Gastroesophageal sphincter (tissue), 4 donors: ENCODE measurements at regions not wholly inside any gene's neighbourhood (a gene's known extent, or its start where the extent isn't known, plus 50 kb on each side); places are given as distances from the start of the nearest gene placed in this dataset.
"Not testable (repeated sequence)": the region's sequence is repeated elsewhere in the genome, so short reads cannot be mapped to it uniquely, and the experiment has no call there.

Experiments
- ATAC-seq: fragments of 150-250 bp; one replicate; pipeline ENCODE4 v1.9.1; 2016; ENCODE audit warnings: mild to moderate bottlenecking, moderate library complexity
- H3K27ac ChIP-seq, 4 donors: fragments of 200-600 bp; sonication (generic) in 3 of 4; 1 replicate in 3 of 4; 2 replicates in 1 of 4; pipeline ENCODE4 v1.5.1; 2016 to 2019
- H3K27me3 ChIP-seq: fragments of 200-600 bp; sonication (generic); one replicate; pipeline ENCODE4 v1.5.1; 2019
- H3K36me3 ChIP-seq, 2 donors: fragments of 200-600 bp; sonication (generic); one replicate each; pipeline ENCODE4 v1.5.1; 2019; ENCODE audit warnings: control low read depth in 1 of 2
- H3K4me1 ChIP-seq, 3 donors: fragments of 200-600 bp; sonication (generic); 1 replicate in 2 of 3; 2 replicates in 1 of 3; pipeline ENCODE4 v1.5.1; 2016 to 2019; ENCODE audit warnings: control low read depth in 2 of 3
- H3K4me3 ChIP-seq, 2 donors: fragments of 200-600 bp; sonication (generic); one replicate each; pipeline ENCODE4 v1.5.1; 2019; ENCODE audit warnings: mild to moderate bottlenecking in 1 of 2, moderate library complexity in 1 of 2
- H3K9me3 ChIP-seq, 3 donors: fragments of 200-600 bp; sonication (generic); one replicate each; pipeline ENCODE4 v1.5.1; 2017 to 2019; ENCODE audit warnings: control low read depth in 2 of 3
- CTCF ChIP-seq, 4 experiments: fragments of 200-600 bp in 2 of 4; fragments of 450-650 bp in 2 of 4; sonication (generic) in 1 of 4; IDR thresholded peaks; one replicate each; pipeline ENCODE4 v1.5.1; 2017 to 2019; ENCODE audit warnings: antibody characterized with exemption in 4 of 4, mild to moderate bottlenecking in 2 of 4, moderate library complexity in 2 of 4
- EP300 ChIP-seq: sonication (generic); formaldehyde crosslinking; IDR thresholded peaks from one replicate; pipeline ENCODE4 v1.6.1; 2017; ENCODE audit warnings: antibody characterized with exemption, mild to moderate bottlenecking
- POLR2A ChIP-seq, 2 donors: fragments of 450-650 bp; IDR thresholded peaks; one replicate each; pipeline ENCODE4 v1.6.1; 2017; ENCODE audit warnings: antibody characterized with exemption in 2 of 2, mild to moderate bottlenecking in 2 of 2, moderate library complexity in 1 of 2
- POLR2AphosphoS5 ChIP-seq: sonication (generic); formaldehyde crosslinking; IDR thresholded peaks from one replicate; pipeline ENCODE4 v1.6.1; 2017; ENCODE audit warnings: antibody characterized with exemption
- WGBS, 2 donors: methylation state at CpG; one replicate each; pipeline ENCODE4 v1.1.5; 2018; ENCODE audit warnings: low coverage in 1 of 2; 5-methylcytosine and 5-hydroxymethylcytosine counted together

- no peak for TF ChIP-seq EP300
- TF ChIP-seq CTCF (IDR thresholded peaks at IDR 0.05), result no peak
- no peak for TF ChIP-seq POLR2AphosphoS5
- TF ChIP-seq POLR2A (IDR thresholded peaks at IDR 0.05), result no peak
- Histone ChIP-seq H3K27me3 (no peaks in the 10 kb centered on the region), H3K27ac (no peak overlapping the region), H3K9me3 (no peaks in the 10 kb centered on the region), H3K36me3 (no peaks in the 10 kb centered on the region), H3K4me3 (no peak overlapping the region), H3K4me1 (peaks cover 0 to 6% (median 0%) of the 10 kb centered on the region in 3 donors)
- no peak for ATAC-seq
- WGBS, 2 donors, result 69% methylated on average over 1 of the region's 1 CpG; no CpG with 5 or more reads in 1 of the 2 donors
Observed at GRCh38 chr9:25808554-25808953, 130.3 kb upstream of the TUSC1 start.

- TF ChIP-seq POLR2AphosphoS5, result no peak
- no peak for TF ChIP-seq CTCF (IDR thresholded peaks at IDR 0.05)
- no peak for TF ChIP-seq EP300
- no peak for TF ChIP-seq POLR2A (IDR thresholded peaks at IDR 0.05)
- ATAC-seq, result no peak
- H3K4me3 ChIP-seq, result no peak overlapping the region
- H3K36me3 ChIP-seq, result no peaks in the 10 kb centered on the region
- H3K4me1 ChIP-seq, result peaks cover 0 to 6% (median 0%) of the 10 kb centered on the region in 3 donors
- no peaks in the 10 kb centered on the region for H3K27me3 ChIP-seq
- no peak overlapping the region for H3K27ac ChIP-seq
- H3K9me3 ChIP-seq, result no peaks in the 10 kb centered on the region
Observed at GRCh38 chr9:25804856-25805255, 126.6 kb upstream of the TUSC1 start.

GRCh38 chr9:25801989-25802388, 123.7 kb upstream of the TUSC1 start:
- H3K27ac ChIP-seq, ATAC-seq, H3K4me1 ChIP-seq, H3K4me3 ChIP-seq, H3K36me3 ChIP-seq, H3K9me3 ChIP-seq, H3K27me3 ChIP-seq: not testable (repeated sequence)
- WGBS, 2 donors, result 100% methylated on average over 2 to 3 of the region's 3 CpGs

- H3K4me3 ChIP-seq, result no peak overlapping the region
- H3K27me3 ChIP-seq, result no peaks in the 10 kb centered on the region
- TF ChIP-seq EP300, result no peak
- no peak for TF ChIP-seq CTCF (IDR thresholded peaks at IDR 0.05)
- TF ChIP-seq POLR2A (IDR thresholded peaks at IDR 0.05), result no peak
- TF ChIP-seq POLR2AphosphoS5, result no peak
- H3K9me3 ChIP-seq, result no peaks in the 10 kb centered on the region
- ATAC-seq, result no peak
- no peaks in the 10 kb centered on the region for H3K4me1 ChIP-seq
- H3K36me3 ChIP-seq, result no peaks in the 10 kb centered on the region
- H3K27ac ChIP-seq, result no peak overlapping the region
- 90 to 100% methylated on average over 1 to 4 of the region's 4 CpGs for WGBS, 2 donors
Observed at GRCh38 chr9:25773805-25774204, 95.6 kb upstream of the TUSC1 start.

GRCh38 chr9:25755951-25756350, 77.7 kb upstream of the TUSC1 start:
- ATAC-seq, result no peak
- TF ChIP-seq EP300 (no peak), POLR2A (IDR thresholded peaks at IDR 0.05) (no peak), CTCF (IDR thresholded peaks at IDR 0.05) (no peak), POLR2AphosphoS5 (no peak)
- H3K4me1 ChIP-seq, result no peaks in the 10 kb centered on the region
- no peak overlapping the region for H3K4me3 ChIP-seq
- no peaks in the 10 kb centered on the region for H3K27me3 ChIP-seq
- no peaks in the 10 kb centered on the region for H3K9me3 ChIP-seq
- 71% methylated on average over 1 of the region's 1 CpG; no CpG with 5 or more reads in 1 of the 2 donors for WGBS, 2 donors
- H3K36me3 ChIP-seq, result no peaks in the 10 kb centered on the region
- no peak overlapping the region for H3K27ac ChIP-seq

- Histone ChIP-seq H3K36me3 (no peaks in the 10 kb centered on the region), H3K4me3 (no peak overlapping the region), H3K27me3 (no peaks in the 10 kb centered on the region), H3K9me3 (no peaks in the 10 kb centered on the region), H3K27ac (no peak overlapping the region), H3K4me1 (no peaks in the 10 kb centered on the region)
- TF ChIP-seq CTCF (IDR thresholded peaks at IDR 0.05) (no peak), POLR2A (IDR thresholded peaks at IDR 0.05) (no peak), POLR2AphosphoS5 (no peak), EP300 (no peak)
- ATAC-seq, result no peak
- whole genome bisulfite sequencing, 2 donors, result 61 to 85% methylated on average over 5 of the region's 5 CpGs
Observed at GRCh38 chr9:25752398-25752797, 74.2 kb upstream of the TUSC1 start.
